HG02981 (cell line): ENCODE measurements at regions not wholly inside any gene's neighbourhood (a gene's known extent, or its start where the extent isn't known, plus 50 kb on each side); places are given as distances from the start of the nearest gene placed in this dataset.
"Not testable (repeated sequence)": the region's sequence is repeated elsewhere in the genome, so short reads cannot be mapped to it uniquely, and the experiment has no call there.

Source experiments
- ATAC-seq: cut with Tn5 transposase; IDR thresholded peaks from one replicate; pipeline ENCODE4 v1.9.1; 2021; ENCODE audit warnings: mild to moderate bottlenecking, moderate library complexity; ENCODE audit not compliant: unreplicated experiment

- ATAC-seq: no peak
Observed at GRCh38 chr3:166461626-166462025, 624.4 kb upstream of the BCHE start.

GRCh38 chr3:166457382-166457781 lies 620.2 kb upstream of the BCHE start:
- no peak for ATAC-seq

- no peak for ATAC-seq
Observed at GRCh38 chr3:166456286-166456685, 619.1 kb upstream of the BCHE start.

- ATAC-seq: no peak
Observed at GRCh38 chr3:166455744-166456143, 618.5 kb upstream of the BCHE start.

GRCh38 chr3:166453478-166453877 lies 616.3 kb upstream of the BCHE start:
- ATAC-seq: no peak

GRCh38 chr3:166451997-166452396 lies 614.8 kb upstream of the BCHE start:
- no peak for ATAC-seq

- ATAC-seq: no peak
Observed at GRCh38 chr3:166447513-166447912, 610.3 kb upstream of the BCHE start.

- ATAC-seq: no peak
Observed at GRCh38 chr3:166446986-166447385, 609.8 kb upstream of the BCHE start.

GRCh38 chr3:166446291-166446690 lies 609.1 kb upstream of the BCHE start:
- no peak for ATAC-seq

GRCh38 chr3:166445865-166446264 lies 608.6 kb upstream of the BCHE start:
- no peak for ATAC-seq

- no peak for ATAC-seq
Observed at GRCh38 chr3:166444756-166445155, 607.5 kb upstream of the BCHE start.

- no peak for ATAC-seq
Observed at GRCh38 chr3:166444336-166444735, 607.1 kb upstream of the BCHE start.

GRCh38 chr3:166435469-166436057 lies 598.3 kb upstream of the BCHE start:
- ATAC-seq: no peak

GRCh38 chr3:166433060-166433459 lies 595.8 kb upstream of the BCHE start:
- no peak for ATAC-seq

- no peak for ATAC-seq
Observed at GRCh38 chr3:166425900-166426611, 588.8 kb upstream of the BCHE start.

- no peak for ATAC-seq
Observed at GRCh38 chr3:166425021-166425420, 587.8 kb upstream of the BCHE start.

GRCh38 chr3:166423824-166424513 lies 586.7 kb upstream of the BCHE start:
- not testable (repeated sequence) for ATAC-seq

GRCh38 chr3:166422556-166422955 lies 585.3 kb upstream of the BCHE start:
- ATAC-seq: no peak

- no peak for ATAC-seq
Observed at GRCh38 chr3:166420071-166420470, 582.8 kb upstream of the BCHE start.

- no peak for ATAC-seq
Observed at GRCh38 chr3:166405896-166406295, 568.7 kb upstream of the BCHE start.

- ATAC-seq: no peak
Observed at GRCh38 chr3:166405465-166405864, 568.2 kb upstream of the BCHE start.

- ATAC-seq: no peak
Observed at GRCh38 chr3:166390303-166390702, 553.1 kb upstream of the BCHE start.
